IMR-90 (cell line): ENCODE measurements at regions not wholly inside any gene's neighbourhood (a gene's known extent, or its start where the extent isn't known, plus 50 kb on each side); places are given as distances from the start of the nearest gene placed in this dataset.

Experiments used
- ATAC-seq: fragments of 200-7000 bp; cut with Tn5 transposase; 2 replicates; pipeline ENCODE4 v1.9.1; 2020; ENCODE audit warnings: low read depth, mild to moderate bottlenecking, moderate library complexity
- BruUV-seq: library from RNA; stranded (reverse); fragments of 400-500 nt; replicated peaks from 2 replicates; lab custom pipeline; 2021; lab: Mats Ljungman, UMichigan
- CTCF ChIA-PET: fragments of 300-600 bp; formaldehyde crosslinking; extraction: SDS; loops from one replicate; lab custom pipeline; 2021; ENCODE audit warnings: antibody characterized with exemption; lab: Yijun Ruan, JAX
- POLR2A ChIA-PET: fragments of 300-600 bp; sonication (Branson Sonifier 250); formaldehyde crosslinking; loops from one replicate; lab custom pipeline; 2022; ENCODE audit warnings: antibody characterized with exemption; ENCODE audit not compliant: unreplicated experiment; lab: Charles Lee
- DNase-seq: peaks from one replicate; pipeline ENCODE4 v3.0.0; 2013
- H2AFZ ChIP-seq: replicated peaks from 2 replicates; pipeline ENCODE3; 2013; ENCODE audit warnings: low read length, mild to moderate bottlenecking; ENCODE audit not compliant: poor library complexity
- H2AK5ac ChIP-seq: 2 replicates; pipeline ENCODE4 v1.6.1; 2013; ENCODE audit warnings: low read depth, low read length, inconsistent platforms
- H2AK9ac ChIP-seq: replicated peaks from 2 replicates; pipeline ENCODE3; 2013; ENCODE audit warnings: mild to moderate bottlenecking, low read depth, low read length, moderate library complexity; ENCODE audit not compliant: poor library complexity
- H2BK120ac ChIP-seq: 2 replicates; pipeline ENCODE4 v1.6.1; 2013; ENCODE audit warnings: low read depth, low read length, inconsistent platforms
- H2BK15ac ChIP-seq: 3 replicates; pipeline ENCODE4 v1.6.1; 2013; ENCODE audit warnings: low read depth, low read length, inconsistent platforms
- H2BK20ac ChIP-seq: 2 replicates; pipeline ENCODE4 v1.6.1; 2013; ENCODE audit warnings: low read depth, mild to moderate bottlenecking, inconsistent platforms, low read length, moderate library complexity
- H2BK5ac ChIP-seq: 2 replicates; pipeline ENCODE4 v1.6.1; 2013; ENCODE audit warnings: mild to moderate bottlenecking, low read depth, low read length, inconsistent platforms; ENCODE audit not compliant: poor library complexity, severe bottlenecking
- H3K14ac ChIP-seq: replicated peaks from 2 replicates; pipeline ENCODE4 v1.6.1; 2013; ENCODE audit warnings: low read depth, low read length, inconsistent platforms
- H3K18ac ChIP-seq: 2 replicates; pipeline ENCODE4 v1.6.1; 2013; ENCODE audit warnings: low read depth, low read length, control low read depth
- H3K23ac ChIP-seq: 2 replicates; pipeline ENCODE4 v1.6.1; 2013; ENCODE audit warnings: low read depth, low read length, inconsistent platforms
- H3K27ac ChIP-seq: 2 replicates; pipeline ENCODE4 v1.5.1; 2013; ENCODE audit warnings: mild to moderate bottlenecking, control low read depth, low read length; ENCODE audit not compliant: insufficient read depth
- H3K27me3 ChIP-seq: 2 replicates; pipeline ENCODE4 v1.6.1; 2013; ENCODE audit warnings: low read length; ENCODE audit not compliant: control insufficient read depth, insufficient read depth
- H3K36me3 ChIP-seq: 2 replicates; pipeline ENCODE4 v1.6.1; 2013; ENCODE audit warnings: low read length, mixed read lengths; ENCODE audit not compliant: control insufficient read depth, insufficient read depth
- H3K4ac ChIP-seq: 2 replicates; pipeline ENCODE4 v1.6.1; 2013; ENCODE audit warnings: low read depth, low read length, inconsistent platforms
- H3K4me1 ChIP-seq: 2 replicates; pipeline ENCODE4 v1.6.1; 2013; ENCODE audit warnings: low read length, mixed read lengths; ENCODE audit not compliant: control insufficient read depth, insufficient read depth
- H3K4me2 ChIP-seq: 2 replicates; pipeline ENCODE4 v1.6.1; 2013; ENCODE audit warnings: low read depth, mild to moderate bottlenecking, control low read depth, low read length, moderate library complexity
- H3K4me3 ChIP-seq: 2 replicates; pipeline ENCODE4 v1.5.1; 2013; ENCODE audit warnings: low read depth, mild to moderate bottlenecking, control low read depth, low read length, moderate library complexity; ENCODE audit not compliant: insufficient read depth
- H3K56ac ChIP-seq: 2 replicates; pipeline ENCODE4 v1.6.1; 2013; ENCODE audit warnings: low read length, inconsistent platforms; ENCODE audit not compliant: insufficient read depth; ENCODE audit errors: extremely low read depth
- H3K79me1 ChIP-seq, 2 experiments: 2 replicates each; pipeline ENCODE4 v1.6.1; 2013; ENCODE audit warnings: low read length in 2 of 2, inconsistent platforms in 1 of 2, low read depth in 1 of 2
- H3K9ac ChIP-seq: 2 replicates; pipeline ENCODE4 v1.6.1; 2013; ENCODE audit warnings: low read depth, low read length, control low read depth
- H3K9me1 ChIP-seq: 2 replicates; pipeline ENCODE4 v1.6.1; 2013; ENCODE audit warnings: low read length, inconsistent platforms; ENCODE audit not compliant: insufficient read depth
- H3K9me3 ChIP-seq: 2 replicates; pipeline ENCODE4 v1.6.1; 2013; ENCODE audit warnings: low read length; ENCODE audit not compliant: control insufficient read depth, insufficient read depth
- H4K20me1 ChIP-seq: 2 replicates; pipeline ENCODE4 v1.6.1; 2013; ENCODE audit warnings: low read length, inconsistent platforms; ENCODE audit not compliant: insufficient read depth
- H4K5ac ChIP-seq: 2 replicates; pipeline ENCODE4 v1.6.1; 2013; ENCODE audit warnings: mild to moderate bottlenecking, low read depth, low read length, control low read depth
- H4K8ac ChIP-seq, 2 experiments: 2 replicates each; pipeline ENCODE4 v1.6.1; 2013; ENCODE audit warnings: low read depth in 2 of 2, low read length in 2 of 2, control low read depth in 1 of 2, inconsistent platforms in 1 of 2
- H4K91ac ChIP-seq: 2 replicates; pipeline ENCODE4 v1.6.1; 2013; ENCODE audit warnings: low read depth, low read length, inconsistent platforms; ENCODE audit not compliant: insufficient read depth
- BHLHE40 ChIP-seq: fragments of 150-350 bp; IDR thresholded peaks from 2 replicates; pipeline ENCODE4 v1.6.1; 2016; ENCODE audit warnings: mild to moderate bottlenecking, low read depth, low read length
- CEBPB ChIP-seq: IDR thresholded peaks from 2 replicates; pipeline ENCODE4 v1.6.1; 2012; ENCODE audit warnings: low read depth, low read length, improper control_type of control experiment
- CHD1 ChIP-seq: IDR thresholded peaks from 2 replicates; pipeline ENCODE4 v1.6.1; 2012; ENCODE audit warnings: low read depth, low read length, improper control_type of control experiment
- FOS ChIP-seq: fragments of 150-350 bp; IDR thresholded peaks from 2 replicates; pipeline ENCODE4 v1.6.1; 2016; ENCODE audit warnings: low read depth, low read length
- MAFK ChIP-seq: IDR thresholded peaks from 2 replicates; pipeline ENCODE4 v1.6.1; 2012; ENCODE audit warnings: low read depth, low read length, improper control_type of control experiment
- MAZ ChIP-seq: IDR thresholded peaks from 2 replicates; pipeline ENCODE4 v1.6.1; 2012; ENCODE audit warnings: low read depth, mild to moderate bottlenecking, low read length, improper control_type of control experiment, moderate library complexity, borderline replicate concordance
- MXI1 ChIP-seq: IDR thresholded peaks from 2 replicates; pipeline ENCODE4 v1.6.1; 2012; ENCODE audit warnings: low read depth, mild to moderate bottlenecking, low read length, moderate library complexity, borderline replicate concordance
- NFE2L2 ChIP-seq: fragments of 150-350 bp; IDR thresholded peaks from 2 replicates; pipeline ENCODE4 v1.6.1; 2016; ENCODE audit warnings: low read depth, mild to moderate bottlenecking, low read length
- POLR2A ChIP-seq: IDR thresholded peaks from 2 replicates; pipeline ENCODE4 v1.6.1; 2012; ENCODE audit warnings: mild to moderate bottlenecking, low read depth, low read length
- RAD21 ChIP-seq: IDR thresholded peaks from 2 replicates; pipeline ENCODE4 v1.6.1; 2012; ENCODE audit warnings: low read length, improper control_type of control experiment
- RCOR1 ChIP-seq: IDR thresholded peaks from 2 replicates; pipeline ENCODE4 v1.6.1; 2012; ENCODE audit warnings: mild to moderate bottlenecking, low read length, improper control_type of control experiment; ENCODE audit not compliant: insufficient replicate concordance
- RFX5 ChIP-seq: IDR thresholded peaks from 2 replicates; pipeline ENCODE4 v1.8.0; 2012; ENCODE audit warnings: low read depth, mild to moderate bottlenecking, low read length, moderate library complexity
- SMC3 ChIP-seq: fragments of 150-350 bp; IDR thresholded peaks from 2 replicates; pipeline ENCODE4 v1.6.1; 2016; ENCODE audit warnings: low read depth, mild to moderate bottlenecking, antibody characterized with exemption, low read length, moderate library complexity
- WGBS, 2 experiments: methylation state at CpG; one replicate each; pipeline versions ENCODE4 v1.1.5 to v1.1.7; 2013; ENCODE audit warnings: missing lambda C conversion rate in 2 of 2; ENCODE audit not compliant: insufficient read length in 1 of 2; ENCODE audit errors: extremely low coverage in 2 of 2; 5-methylcytosine and 5-hydroxymethylcytosine counted together
- dilution Hi-C: fragments of 300-500 bp; cut with HindIII; formaldehyde crosslinking; loops from one replicate; pipeline ENCODE4 v1.14.3; 2018; ENCODE audit warnings: low sequenced_read_pairs; ENCODE audit not compliant: unreplicated experiment
- in situ Hi-C: fragments of 300-500 bp; cut with MboI; formaldehyde crosslinking; loops from 3 replicates; pipeline ENCODE4 v1.14.3; 2019; ENCODE audit warnings: low sequenced_read_pairs, inconsistent platforms, mixed read lengths
- intact Hi-C: fragments of 100-400 bp; cut with micrococcal nuclease; formaldehyde crosslinking; loops from 2 replicates; pipeline ENCODE4 v1.10.0; 2022
- TF ChIP-seq, protein P1 (sequence below): fragments of 150-350 bp; IDR thresholded peaks from 2 replicates; pipeline ENCODE4 v1.6.1; 2017; ENCODE audit warnings: mild to moderate bottlenecking, antibody characterized with exemption, low read length, low read depth
- TF ChIP-seq, protein P2 (sequence below): conservative IDR thresholded peaks from 2 replicates; pipeline ENCODE4 v1.5.1; 2012; ENCODE audit warnings: mild to moderate bottlenecking, low read depth, low read length, improper control_type of control experiment
- TF ChIP-seq, protein P3 (sequence below): fragments of 150-350 bp; IDR thresholded peaks from 2 replicates; pipeline ENCODE4 v1.6.1; 2016; ENCODE audit warnings: low read depth, mild to moderate bottlenecking, low read length, moderate library complexity, borderline replicate concordance

DNA sequence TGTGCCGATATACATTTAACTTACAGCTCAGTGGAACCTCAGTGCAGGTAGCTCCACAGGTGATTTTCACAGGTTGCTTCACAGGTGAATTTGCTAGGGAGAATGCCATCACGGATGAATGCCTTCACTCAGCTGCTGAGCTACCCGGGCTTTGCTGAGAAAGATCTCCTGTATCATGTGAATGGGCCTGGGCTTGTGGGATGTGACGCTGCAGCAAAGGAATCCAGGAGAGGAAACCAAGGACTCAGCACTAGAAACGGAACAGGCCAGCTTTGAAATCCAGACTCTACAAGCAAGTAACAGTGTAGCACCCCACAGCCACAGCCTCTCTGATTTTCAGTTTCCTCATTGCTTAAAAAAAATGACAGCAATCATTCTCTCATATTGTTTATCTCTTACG lies 271.4 kb upstream of the MAF start:
- no peaks in the 10 kb centered on the region for H3K9me1 ChIP-seq
- ATAC-seq (no peak), DNase-seq (no peak)
- H2BK20ac ChIP-seq, result no peak overlapping the region
- no peak overlapping the region for H4K5ac ChIP-seq
- H3K18ac ChIP-seq, result no peak overlapping the region
- TF ChIP-seq, protein P1, sequence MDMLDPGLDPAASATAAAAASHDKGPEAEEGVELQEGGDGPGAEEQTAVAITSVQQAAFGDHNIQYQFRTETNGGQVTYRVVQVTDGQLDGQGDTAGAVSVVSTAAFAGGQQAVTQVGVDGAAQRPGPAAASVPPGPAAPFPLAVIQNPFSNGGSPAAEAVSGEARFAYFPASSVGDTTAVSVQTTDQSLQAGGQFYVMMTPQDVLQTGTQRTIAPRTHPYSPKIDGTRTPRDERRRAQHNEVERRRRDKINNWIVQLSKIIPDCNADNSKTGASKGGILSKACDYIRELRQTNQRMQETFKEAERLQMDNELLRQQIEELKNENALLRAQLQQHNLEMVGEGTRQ, result no peak
- TF ChIP-seq BHLHE40 (no peak), SMC3 (no peak), POLR2A (no peak), CHD1 (no peak), MAFK (no peak), MAZ (no peak), CEBPB (no peak), FOS (no peak), RCOR1 (no peak), RFX5 (no peak), RAD21 (no peak), NFE2L2 (no peak), MXI1 (no peak)
- TF ChIP-seq, protein P2, sequence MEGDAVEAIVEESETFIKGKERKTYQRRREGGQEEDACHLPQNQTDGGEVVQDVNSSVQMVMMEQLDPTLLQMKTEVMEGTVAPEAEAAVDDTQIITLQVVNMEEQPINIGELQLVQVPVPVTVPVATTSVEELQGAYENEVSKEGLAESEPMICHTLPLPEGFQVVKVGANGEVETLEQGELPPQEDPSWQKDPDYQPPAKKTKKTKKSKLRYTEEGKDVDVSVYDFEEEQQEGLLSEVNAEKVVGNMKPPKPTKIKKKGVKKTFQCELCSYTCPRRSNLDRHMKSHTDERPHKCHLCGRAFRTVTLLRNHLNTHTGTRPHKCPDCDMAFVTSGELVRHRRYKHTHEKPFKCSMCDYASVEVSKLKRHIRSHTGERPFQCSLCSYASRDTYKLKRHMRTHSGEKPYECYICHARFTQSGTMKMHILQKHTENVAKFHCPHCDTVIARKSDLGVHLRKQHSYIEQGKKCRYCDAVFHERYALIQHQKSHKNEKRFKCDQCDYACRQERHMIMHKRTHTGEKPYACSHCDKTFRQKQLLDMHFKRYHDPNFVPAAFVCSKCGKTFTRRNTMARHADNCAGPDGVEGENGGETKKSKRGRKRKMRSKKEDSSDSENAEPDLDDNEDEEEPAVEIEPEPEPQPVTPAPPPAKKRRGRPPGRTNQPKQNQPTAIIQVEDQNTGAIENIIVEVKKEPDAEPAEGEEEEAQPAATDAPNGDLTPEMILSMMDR, result no peak
- TF ChIP-seq, protein P3, sequence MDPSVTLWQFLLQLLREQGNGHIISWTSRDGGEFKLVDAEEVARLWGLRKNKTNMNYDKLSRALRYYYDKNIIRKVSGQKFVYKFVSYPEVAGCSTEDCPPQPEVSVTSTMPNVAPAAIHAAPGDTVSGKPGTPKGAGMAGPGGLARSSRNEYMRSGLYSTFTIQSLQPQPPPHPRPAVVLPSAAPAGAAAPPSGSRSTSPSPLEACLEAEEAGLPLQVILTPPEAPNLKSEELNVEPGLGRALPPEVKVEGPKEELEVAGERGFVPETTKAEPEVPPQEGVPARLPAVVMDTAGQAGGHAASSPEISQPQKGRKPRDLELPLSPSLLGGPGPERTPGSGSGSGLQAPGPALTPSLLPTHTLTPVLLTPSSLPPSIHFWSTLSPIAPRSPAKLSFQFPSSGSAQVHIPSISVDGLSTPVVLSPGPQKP, result no peak
- peaks cover 29% of the 10 kb centered on the region for H3K9me3 ChIP-seq
- H2AK9ac ChIP-seq, result no peak overlapping the region
- CTCF ChIA-PET, result no interaction called here
- no peaks in the 10 kb centered on the region for H4K20me1 ChIP-seq
- no peak overlapping the region for H4K91ac ChIP-seq
- POLR2A ChIA-PET, result no interaction called here
- no peak overlapping the region for H2AFZ ChIP-seq
- H3K9ac ChIP-seq, result no peak overlapping the region
- H3K27me3 ChIP-seq, result no peaks in the 10 kb centered on the region
- H3K56ac ChIP-seq, result no peak overlapping the region
- no peaks in the 10 kb centered on the region for H3K36me3 ChIP-seq
- H2BK120ac ChIP-seq, result no peak overlapping the region
- H3K14ac ChIP-seq, result no peak overlapping the region
- H3K4ac ChIP-seq, result no peak overlapping the region
- no peak overlapping the region for H4K8ac ChIP-seq
- WGBS, 2 experiments, result 47% methylated on average over 2 of the region's 6 CpGs; no CpG with 5 or more reads in 1 of the 2 experiments
- no peak overlapping the region for H3K4me3 ChIP-seq
- BruUV-seq, result no TSS peak
- no peak overlapping the region for H3K23ac ChIP-seq
- H2AK5ac ChIP-seq, result no peak overlapping the region
- no peaks in the 10 kb centered on the region for H3K79me1 ChIP-seq
- H3K27ac ChIP-seq, result no peak overlapping the region
- dilution Hi-C loops (no loop called here), intact Hi-C loops (no loop called here), in situ Hi-C loops (no loop called here)
- H3K4me1 ChIP-seq, result no peaks in the 10 kb centered on the region
- H3K4me2 ChIP-seq, result no peak overlapping the region
- H2BK15ac ChIP-seq, result no peak overlapping the region
- H2BK5ac ChIP-seq, result no peak overlapping the region
